Upper lobe of right lung (tissue), 1 donor: ENCODE measurements at regions not wholly inside any gene's neighbourhood (a gene's known extent, or its start where the extent isn't known, plus 50 kb on each side); places are given as distances from the start of the nearest gene placed in this dataset.

Experiments used
- ATAC-seq: fragments of 200-7000 bp; cut with Tn5 transposase; one replicate; pipeline ENCODE4 v1.9.1; 2020; ENCODE audit warnings: mild to moderate bottlenecking, moderate library complexity
- DNase-seq: peaks from one replicate; pipeline ENCODE4 v3.0.0-alpha.2; 2020
- H3K27ac ChIP-seq: fragments of 200-600 bp; one replicate; pipeline ENCODE4 v1.8.0; 2022
- H3K27me3 ChIP-seq: fragments of 200-600 bp; one replicate; pipeline ENCODE4 v1.8.0; 2022; ENCODE audit warnings: mild to moderate bottlenecking
- H3K36me3 ChIP-seq: fragments of 200-600 bp; one replicate; pipeline ENCODE4 v1.8.0; 2022
- H3K4me1 ChIP-seq: fragments of 200-600 bp; one replicate; pipeline ENCODE4 v1.8.0; 2022
- H3K4me3 ChIP-seq: fragments of 200-600 bp; one replicate; pipeline ENCODE4 v1.8.0; 2022; ENCODE audit warnings: mild to moderate bottlenecking
- H3K9me3 ChIP-seq: fragments of 200-600 bp; one replicate; pipeline ENCODE4 v1.8.0; 2022
- intact Hi-C: fragments of 100-400 bp; cut with DNase I; formaldehyde crosslinking; loops from one replicate; pipeline ENCODE4 v1.11.0; 2022
- TF ChIP-seq, protein P1 (sequence below): fragments of 200-600 bp; IDR thresholded peaks from one replicate; pipeline ENCODE4 v1.8.0; 2022; ENCODE audit warnings: antibody characterized with exemption
- donor health status: DM: no; HTN: yes; CAD: no; lungs with severe emphysema.

DNA sequence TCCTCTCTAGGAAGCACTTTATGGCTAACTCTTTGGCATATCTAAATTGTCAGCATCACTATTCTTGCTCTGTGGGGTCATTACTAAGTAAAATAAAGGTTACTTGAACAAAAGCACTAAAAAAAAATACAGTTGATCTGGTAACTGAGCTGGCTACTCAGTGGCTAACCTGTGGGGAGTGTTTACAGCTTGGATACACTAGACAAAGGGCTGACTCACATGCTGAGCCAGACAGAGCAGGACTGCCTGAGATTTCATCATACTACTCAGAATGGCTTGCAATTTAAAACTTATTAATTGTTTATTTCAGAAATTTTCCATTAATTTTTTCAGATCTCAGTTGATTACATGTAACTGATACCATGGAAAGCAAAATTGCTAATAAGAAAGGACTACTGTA is 1690.4 kb upstream of the SLC39A10 start:
- intact Hi-C loops, result no loop called here
- Histone ChIP-seq H3K4me1 (no peaks in the 10 kb centered on the region), H3K27me3 (no peaks in the 10 kb centered on the region), H3K9me3 (no peaks in the 10 kb centered on the region), H3K36me3 (no peaks in the 10 kb centered on the region), H3K27ac (no peak overlapping the region), H3K4me3 (no peak overlapping the region)
- no peak for DNase-seq
- TF ChIP-seq, protein P1, sequence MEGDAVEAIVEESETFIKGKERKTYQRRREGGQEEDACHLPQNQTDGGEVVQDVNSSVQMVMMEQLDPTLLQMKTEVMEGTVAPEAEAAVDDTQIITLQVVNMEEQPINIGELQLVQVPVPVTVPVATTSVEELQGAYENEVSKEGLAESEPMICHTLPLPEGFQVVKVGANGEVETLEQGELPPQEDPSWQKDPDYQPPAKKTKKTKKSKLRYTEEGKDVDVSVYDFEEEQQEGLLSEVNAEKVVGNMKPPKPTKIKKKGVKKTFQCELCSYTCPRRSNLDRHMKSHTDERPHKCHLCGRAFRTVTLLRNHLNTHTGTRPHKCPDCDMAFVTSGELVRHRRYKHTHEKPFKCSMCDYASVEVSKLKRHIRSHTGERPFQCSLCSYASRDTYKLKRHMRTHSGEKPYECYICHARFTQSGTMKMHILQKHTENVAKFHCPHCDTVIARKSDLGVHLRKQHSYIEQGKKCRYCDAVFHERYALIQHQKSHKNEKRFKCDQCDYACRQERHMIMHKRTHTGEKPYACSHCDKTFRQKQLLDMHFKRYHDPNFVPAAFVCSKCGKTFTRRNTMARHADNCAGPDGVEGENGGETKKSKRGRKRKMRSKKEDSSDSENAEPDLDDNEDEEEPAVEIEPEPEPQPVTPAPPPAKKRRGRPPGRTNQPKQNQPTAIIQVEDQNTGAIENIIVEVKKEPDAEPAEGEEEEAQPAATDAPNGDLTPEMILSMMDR, result no peak
- ATAC-seq, result no peak

GRCh38 chr2:193965263-193965662 is 1691.8 kb upstream of the SLC39A10 start:
- Histone ChIP-seq H3K4me3 (no peak overlapping the region), H3K36me3 (no peaks in the 10 kb centered on the region)
- ATAC-seq, result no peak

DNA sequence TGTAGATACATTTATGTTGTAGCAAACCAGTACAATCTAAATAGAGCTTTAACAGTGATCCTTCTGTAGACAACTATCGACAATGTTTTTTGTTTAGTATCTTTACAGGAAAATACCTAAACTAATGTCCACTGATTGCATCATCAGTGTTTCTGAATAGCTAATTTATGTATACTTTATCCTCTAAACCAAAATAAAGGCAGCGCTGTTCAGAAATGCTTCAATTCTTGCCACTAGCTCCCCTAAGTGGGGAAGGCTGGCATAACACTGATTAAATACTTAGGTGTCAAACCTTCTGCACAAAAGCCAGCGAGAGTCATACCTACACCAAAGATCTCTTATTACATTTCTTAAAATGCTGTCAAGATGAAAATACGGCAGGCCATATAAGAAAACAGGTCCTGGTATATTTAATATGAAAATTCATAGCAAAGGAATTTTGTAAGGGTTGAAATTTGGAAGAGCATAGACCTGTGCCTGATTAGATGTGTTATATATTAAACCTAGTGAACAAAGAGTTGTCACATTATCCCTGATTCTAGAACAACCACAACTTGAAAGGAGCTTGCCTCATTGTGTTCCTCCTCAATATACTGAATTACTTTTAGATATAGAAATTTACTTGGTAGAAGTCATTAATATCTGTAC is 1693.4 kb upstream of the SLC39A10 start:
- ATAC-seq (no peak), DNase-seq (no peak)
- Histone ChIP-seq H3K27ac (no peak overlapping the region), H3K4me1 (no peaks in the 10 kb centered on the region), H3K4me3 (no peak overlapping the region), H3K27me3 (no peaks in the 10 kb centered on the region), H3K36me3 (no peaks in the 10 kb centered on the region), H3K9me3 (no peaks in the 10 kb centered on the region)
- intact Hi-C loops, result no loop called here
- TF ChIP-seq, protein P1, result peak; percentile 21

More at GRCh38 chr2:193965263-193965662, 1691.8 kb upstream of the SLC39A10 start:
- intact Hi-C loops, result no loop called here
- Histone ChIP-seq H3K9me3 (no peaks in the 10 kb centered on the region), H3K4me1 (no peaks in the 10 kb centered on the region), H3K27ac (no peak overlapping the region), H3K27me3 (no peaks in the 10 kb centered on the region)
- TF ChIP-seq, protein P1, result no peak
- no peak for DNase-seq

GRCh38 chr2:193946806-193947205 is 1710.2 kb upstream of the SLC39A10 start:
- intact Hi-C loops, result no loop called here
- ATAC-seq, result no peak
- no peak for DNase-seq
- H3K27ac ChIP-seq, result no peak overlapping the region
- H3K4me3 ChIP-seq, result no peak overlapping the region
- no peaks in the 10 kb centered on the region for H3K9me3 ChIP-seq
- TF ChIP-seq, protein P1, result no peak
- no peaks in the 10 kb centered on the region for H3K36me3 ChIP-seq
- no peaks in the 10 kb centered on the region for H3K27me3 ChIP-seq
- no peaks in the 10 kb centered on the region for H3K4me1 ChIP-seq

DNA sequence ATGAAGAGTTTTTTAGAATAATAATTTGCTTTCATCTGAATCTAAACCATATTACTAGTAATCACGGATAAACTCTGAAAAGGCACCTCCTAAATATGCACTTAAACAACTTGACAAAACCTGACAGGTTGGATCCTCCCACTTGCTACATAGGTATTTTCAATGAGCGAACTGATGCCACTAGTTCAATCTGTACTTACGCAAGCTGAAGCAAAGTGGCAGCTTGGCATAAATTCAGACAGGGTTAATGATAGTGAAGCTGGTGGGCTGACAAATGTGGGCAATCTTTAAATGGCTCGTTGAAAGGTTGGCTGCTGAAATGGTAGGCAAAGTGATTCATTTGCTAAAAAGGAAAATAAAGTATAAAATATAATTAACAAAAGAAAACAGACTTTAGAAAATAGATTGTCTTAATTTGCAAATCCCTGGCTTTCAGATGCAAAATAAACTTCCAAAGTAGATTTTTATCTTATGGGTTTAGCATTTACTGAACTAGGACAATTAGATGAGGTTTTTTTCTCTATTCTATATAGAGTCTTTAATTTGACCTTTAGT is 1713.5 kb upstream of the SLC39A10 start:
- intact Hi-C loops, result no loop called here
- no peaks in the 10 kb centered on the region for H3K4me1 ChIP-seq
- TF ChIP-seq, protein P1, result no peak
- no peaks in the 10 kb centered on the region for H3K9me3 ChIP-seq
- H3K36me3 ChIP-seq, result no peaks in the 10 kb centered on the region
- no peaks in the 10 kb centered on the region for H3K27me3 ChIP-seq
- ATAC-seq (no peak), DNase-seq (no peak)
- H3K27ac ChIP-seq, result no peak overlapping the region
- H3K4me3 ChIP-seq, result no peak overlapping the region

- H3K27me3 ChIP-seq, result no peaks in the 10 kb centered on the region
- H3K9me3 ChIP-seq, result no peaks in the 10 kb centered on the region
- ATAC-seq (no peak), DNase-seq (no peak)
- H3K36me3 ChIP-seq, result no peaks in the 10 kb centered on the region
- no peaks in the 10 kb centered on the region for H3K4me1 ChIP-seq
- no peak overlapping the region for H3K4me3 ChIP-seq
- TF ChIP-seq, protein P1, result no peak
- intact Hi-C loops, result no loop called here
- H3K27ac ChIP-seq, result no peak overlapping the region
These were observed 1721.9 kb upstream of the SLC39A10 start for GRCh38 chr2:193935114-193935513.
